Stimulated activated CD8-positive, alpha-beta memory T cell treated with anti-CD3 and anti-CD28 coated beads, Interleukin-7, amount 100 ng/mL, for 1 hour (primary cell): ENCODE measurements at regions not wholly inside any gene's neighbourhood (a gene's known extent, or its start where the extent isn't known, plus 50 kb on each side); places are given as distances from the start of the nearest gene placed in this dataset.
"Not testable (repeated sequence)": the region's sequence is repeated elsewhere in the genome, so short reads cannot be mapped to it uniquely, and the experiment has no call there.

Experiments
- DNase-seq, 2 donors: peaks; one replicate each; pipeline ENCODE4 v3.0.0-alpha.2; 2020; ENCODE audit warnings: low read depth in 2 of 2

DNA sequence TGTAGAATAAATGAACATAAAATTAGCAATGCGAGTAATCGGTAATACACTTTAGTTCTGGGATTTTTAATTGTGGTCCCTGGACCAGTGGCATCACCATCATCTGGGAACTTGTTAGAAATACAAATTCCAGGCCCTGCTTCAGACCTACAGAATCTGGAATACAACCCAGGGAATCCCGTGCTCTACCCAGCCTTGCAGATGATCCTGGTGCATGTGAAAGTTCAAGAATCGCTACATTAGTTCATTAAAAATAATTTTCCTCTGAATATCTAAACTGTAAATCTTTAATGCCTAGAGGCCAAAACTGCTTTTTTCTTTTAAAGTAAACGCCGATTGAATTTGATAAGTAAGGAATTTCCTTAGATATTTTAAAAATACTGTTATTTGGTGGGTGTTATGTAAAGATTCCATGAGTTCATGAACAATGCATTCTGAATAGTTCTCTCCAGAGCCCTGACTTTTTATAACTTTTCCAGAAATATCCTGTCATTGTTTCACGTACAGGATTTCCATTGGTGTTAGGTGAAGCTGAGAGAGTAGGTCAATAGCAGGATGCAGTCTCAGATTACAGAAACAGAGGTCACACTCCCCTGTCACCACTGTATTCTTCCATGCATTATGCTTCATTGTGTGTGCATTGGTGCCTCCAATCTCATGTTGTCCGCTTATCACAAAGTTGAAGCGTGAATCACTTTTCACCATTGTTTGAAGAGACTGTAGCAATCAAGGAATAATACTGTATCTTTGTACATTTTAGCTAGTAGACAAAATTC, 596.5 kb upstream of the KLF12 start:
- DNase-seq = no peak

DNA sequence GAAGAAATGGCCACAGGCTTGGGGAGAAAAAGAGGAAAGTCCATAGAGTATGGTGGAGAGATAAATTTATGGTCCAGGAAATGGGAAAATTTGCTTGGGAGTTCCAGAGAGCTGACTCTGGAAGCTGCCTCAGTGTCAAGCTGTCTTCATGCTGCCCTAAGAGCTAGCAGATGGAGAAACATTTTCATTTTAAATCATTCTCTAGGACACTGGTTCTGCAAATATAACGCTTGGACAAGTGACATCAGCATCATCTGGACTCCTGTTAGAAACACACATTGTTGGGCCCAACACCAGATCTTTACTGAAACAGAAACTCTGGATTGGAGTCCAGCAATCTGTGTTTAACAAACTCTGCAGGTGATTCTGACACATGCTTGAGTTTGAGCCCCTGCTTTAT, 592.0 kb upstream of the KLF12 start:
- no peak for DNase-seq

DNA sequence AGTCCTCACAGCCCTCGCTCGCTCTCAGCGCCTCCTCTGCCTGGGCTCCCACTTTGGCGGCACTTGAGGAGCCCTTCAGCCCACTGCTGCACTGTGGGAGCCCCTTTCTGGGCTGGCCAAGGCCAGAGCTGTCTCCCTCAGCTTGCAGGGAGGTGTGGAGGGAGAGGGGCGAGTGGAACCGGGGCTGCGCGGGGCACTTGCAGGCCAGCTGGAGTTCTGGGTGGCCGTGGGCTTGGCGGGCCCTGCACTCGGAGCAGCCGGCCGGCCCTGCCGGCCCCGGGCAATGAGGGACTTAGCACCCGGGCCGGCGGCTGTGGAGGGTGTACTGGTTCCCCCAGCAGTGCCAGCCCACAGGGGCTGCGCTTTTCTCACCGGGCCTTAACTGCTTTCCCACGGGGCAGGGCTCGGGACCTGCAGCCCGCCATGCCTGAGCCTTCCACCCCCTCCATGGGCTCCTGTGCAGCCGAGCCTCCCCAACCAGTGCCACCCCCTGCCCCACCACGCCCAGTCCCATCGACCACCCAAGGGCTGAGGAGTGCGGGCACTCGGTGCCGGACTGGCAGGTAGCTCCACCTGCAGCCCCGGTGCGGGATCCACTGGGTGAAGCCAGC, 584.1 kb upstream of the KLF12 start:
- DNase-seq = not testable (repeated sequence)

DNA sequence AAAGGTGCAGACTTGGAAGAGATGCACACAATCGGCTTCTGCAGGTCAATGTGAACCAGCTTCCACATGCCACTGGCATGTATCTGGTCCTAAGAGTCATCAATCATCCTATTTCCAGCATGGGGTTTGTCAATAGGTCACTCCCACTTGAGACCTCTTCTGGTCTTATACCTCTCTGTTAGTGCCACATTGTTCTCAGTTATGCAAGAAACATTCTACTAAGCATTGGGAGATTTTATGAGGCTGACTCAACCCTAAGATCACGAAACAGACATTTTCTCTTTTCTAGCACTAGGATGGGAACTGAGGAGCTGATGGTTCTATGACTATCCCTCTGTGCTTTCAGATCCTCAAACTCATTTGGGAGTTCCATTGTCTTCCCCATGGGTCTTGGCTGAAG, 581.5 kb upstream of the KLF12 start:
- DNase-seq = no peak

DNA sequence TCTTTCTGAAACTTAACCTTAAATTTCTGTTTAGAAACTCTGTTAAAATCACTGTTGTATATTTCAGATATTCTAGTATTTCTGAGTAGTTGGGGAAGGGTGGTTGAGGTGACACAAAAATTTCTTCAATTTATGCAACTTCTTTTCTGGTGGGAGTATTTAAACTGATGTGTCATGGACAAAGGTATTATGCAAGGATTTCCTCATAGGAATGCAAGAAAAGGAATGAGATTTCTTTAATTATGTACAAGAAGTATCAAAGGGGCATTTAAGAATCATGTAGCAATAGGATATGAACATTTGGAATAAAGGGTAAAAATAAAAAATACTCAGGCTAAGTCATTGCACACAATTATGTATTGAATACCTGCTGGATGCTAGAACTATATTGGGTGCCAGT, 575.8 kb upstream of the KLF12 start:
- no peak for DNase-seq

DNA sequence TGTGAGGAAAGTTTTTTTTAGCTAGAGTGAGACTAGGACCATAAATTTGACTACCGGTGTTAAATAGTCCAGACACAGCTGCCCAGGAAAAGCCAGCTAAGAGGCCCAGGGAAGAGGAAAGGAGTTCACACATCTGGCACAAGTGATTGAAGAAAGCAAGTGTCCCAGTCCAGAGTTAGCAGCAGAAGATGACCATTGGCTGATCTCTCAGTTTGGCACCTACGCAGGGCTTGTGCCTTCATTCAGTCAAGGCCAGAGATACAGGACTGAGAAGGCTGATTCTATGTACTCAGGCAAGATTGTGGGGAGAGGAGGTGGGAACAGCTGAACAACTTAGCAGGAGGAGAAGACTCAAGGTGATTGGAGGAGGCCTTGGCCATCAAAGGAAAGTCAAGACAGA, 575.0 kb upstream of the KLF12 start:
- no peak for DNase-seq

GRCh38 chr13:74708629-74709028, 574.4 kb upstream of the KLF12 start:
- no peak for DNase-seq

- no peak for DNase-seq
These were observed 573.1 kb upstream of the KLF12 start for GRCh38 chr13:74707291-74707690.

DNA sequence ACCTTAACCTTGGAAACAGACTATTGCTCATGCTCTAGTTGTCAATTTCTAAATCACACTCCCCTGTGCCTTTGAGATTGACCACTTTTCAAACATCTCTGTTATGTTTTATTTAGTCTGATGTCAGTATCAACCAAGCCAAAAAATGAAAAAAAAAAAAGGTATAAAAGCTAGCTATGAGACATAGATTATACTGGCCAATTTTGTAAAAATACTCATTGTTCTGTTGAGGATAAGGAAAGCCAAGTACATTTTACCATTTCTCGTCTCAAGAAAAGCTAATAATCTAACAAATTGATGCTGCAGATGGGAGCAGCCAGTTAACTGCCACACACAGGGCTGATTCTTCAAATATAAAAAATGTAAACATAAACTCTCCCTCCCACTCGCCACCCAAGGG, 572.6 kb upstream of the KLF12 start:
- no peak for DNase-seq

DNA sequence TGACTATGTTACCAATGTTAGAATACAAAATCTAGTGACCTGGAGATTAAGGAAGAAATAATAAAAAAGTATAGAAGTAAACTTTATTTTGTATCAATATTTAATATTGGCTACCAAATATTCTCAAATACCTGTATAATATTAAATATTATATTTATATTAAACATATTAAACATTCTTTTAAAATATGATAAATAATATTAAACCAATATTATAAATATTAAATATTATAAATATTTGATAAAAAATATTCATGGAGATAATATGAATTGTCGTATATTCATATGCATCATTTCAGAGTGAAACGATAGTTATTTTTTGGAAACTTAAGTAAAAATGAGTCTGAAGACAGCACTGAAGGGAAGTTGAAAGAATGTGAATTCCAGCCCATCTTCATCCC, 571.2 kb upstream of the KLF12 start:
- no peak for DNase-seq

GRCh38 chr13:74703855-74704387, 569.7 kb upstream of the KLF12 start:
- DNase-seq = no peak

DNA sequence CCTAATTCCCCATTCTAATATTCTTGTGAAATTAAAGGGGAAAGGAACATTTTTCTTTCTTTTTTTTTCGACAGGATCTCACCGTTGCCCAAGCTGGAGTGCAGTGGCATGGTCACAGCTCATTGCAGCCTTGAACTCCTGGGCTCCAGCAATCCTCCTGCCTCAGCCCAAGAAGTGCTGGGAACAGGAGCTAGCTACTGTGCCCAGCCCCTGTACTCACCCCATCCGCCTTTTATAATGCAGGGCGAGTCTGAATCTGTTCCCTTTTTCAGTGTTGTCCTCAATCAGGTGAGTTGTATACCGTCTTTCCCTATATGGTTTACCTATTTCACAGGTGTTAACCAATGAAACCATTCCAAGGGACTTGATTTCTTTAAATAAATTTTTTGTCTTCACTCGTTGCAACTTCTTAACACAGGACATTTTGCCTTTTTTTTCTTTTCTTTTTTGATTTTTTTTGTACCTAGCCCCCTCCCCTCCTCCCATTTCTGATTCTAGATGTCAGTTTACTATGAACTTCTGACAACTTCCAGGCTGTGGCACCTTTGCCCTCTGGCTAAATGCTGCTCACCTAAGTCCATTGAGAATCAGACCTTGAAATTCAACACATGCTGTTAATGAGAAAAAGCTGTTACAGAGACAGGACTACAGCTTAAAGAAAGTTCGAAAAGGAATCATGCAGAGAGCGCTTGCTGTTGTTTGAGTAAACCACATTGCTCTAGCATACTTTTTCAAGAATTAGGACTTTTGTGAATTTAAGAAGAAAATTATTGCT, 562.1 kb upstream of the KLF12 start:
- no peak for DNase-seq

DNA sequence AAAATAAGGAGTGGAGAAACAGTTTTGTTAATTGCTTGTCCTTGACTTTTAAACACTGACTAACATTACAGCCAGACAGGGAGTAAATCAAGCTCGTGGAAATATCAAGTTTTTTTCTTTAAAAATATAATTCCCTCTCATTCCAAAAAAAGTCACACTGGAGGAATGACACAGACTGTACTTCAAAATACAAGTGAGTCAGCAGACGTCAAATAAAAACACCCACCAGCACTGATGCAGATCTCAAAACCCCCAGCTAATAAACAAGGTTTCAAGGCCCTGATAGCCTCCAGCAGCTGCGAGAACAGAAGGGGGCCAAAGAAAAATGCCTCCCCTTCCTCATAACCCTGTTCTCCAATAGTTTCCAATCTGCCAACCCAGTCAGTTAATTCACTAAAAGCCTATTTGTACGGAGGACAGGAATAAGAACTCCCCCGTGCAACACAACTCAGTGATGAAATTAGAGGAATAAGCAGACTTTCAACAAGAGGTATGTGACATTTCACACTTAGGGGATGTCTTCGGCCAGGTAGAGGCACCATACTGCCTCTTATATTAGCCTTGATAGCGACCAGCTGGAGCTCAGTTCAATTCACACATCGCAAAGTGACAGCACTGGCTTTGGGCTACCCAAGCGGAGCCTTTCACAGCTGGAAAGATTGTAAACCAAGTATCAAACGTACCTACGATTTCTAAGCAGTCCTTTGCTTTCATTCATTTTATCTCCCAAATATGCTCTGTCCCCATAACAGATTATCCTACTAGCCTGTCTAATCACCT, 561.0 kb upstream of the KLF12 start:
- DNase-seq = no peak

GRCh38 chr13:74687442-74688182, 553.4 kb upstream of the KLF12 start:
- DNase-seq = no peak

GRCh38 chr13:74683411-74683810, 549.2 kb upstream of the KLF12 start:
- DNase-seq = no peak

- DNase-seq = no peak
These were observed 548.5 kb upstream of the KLF12 start for GRCh38 chr13:74682746-74683145.

DNA sequence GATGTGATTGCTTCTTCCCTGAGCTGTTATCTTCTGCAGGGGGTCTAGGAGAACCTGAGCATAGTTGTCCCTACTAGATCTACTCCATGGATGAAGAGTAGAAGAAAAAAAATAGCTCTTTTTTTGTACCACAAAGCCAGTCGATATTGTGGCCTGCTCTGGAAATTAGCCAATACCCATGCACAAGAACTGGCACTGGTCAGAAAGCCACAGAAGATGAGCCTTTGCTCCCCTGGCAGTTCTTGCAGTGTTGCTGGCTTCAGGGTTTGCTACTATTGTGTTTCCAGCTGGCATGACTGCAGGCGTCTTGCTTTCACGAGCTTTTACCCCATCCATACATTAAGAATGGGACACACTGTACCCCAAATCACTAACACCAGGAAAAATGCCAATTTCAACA, 547.7 kb upstream of the KLF12 start:
- no peak for DNase-seq

- no peak for DNase-seq
These were observed 544.2 kb upstream of the KLF12 start for GRCh38 chr13:74678308-74678965.

DNA sequence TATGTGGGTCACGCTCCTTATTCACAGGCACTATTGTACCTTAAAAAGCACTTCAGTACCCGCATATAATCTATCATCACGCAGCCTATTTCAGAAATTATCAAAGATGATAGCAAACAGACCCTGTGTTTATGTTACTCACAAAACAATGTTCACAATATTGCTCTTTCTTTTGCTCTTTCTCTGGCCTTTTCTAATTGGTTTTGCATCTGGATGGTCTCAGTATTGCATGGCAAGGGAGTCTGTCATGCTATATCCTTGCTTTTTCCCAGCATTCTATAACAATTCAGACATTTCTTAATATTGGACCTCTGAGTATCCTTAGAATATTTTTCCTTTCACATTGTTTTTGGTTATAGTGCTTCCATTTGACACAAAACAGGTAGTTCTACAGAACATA, 541.8 kb upstream of the KLF12 start:
- no peak for DNase-seq

GRCh38 chr13:74675182-74675581, 541.0 kb upstream of the KLF12 start:
- no peak for DNase-seq

GRCh38 chr13:74674720-74675119, 540.5 kb upstream of the KLF12 start:
- DNase-seq = no peak
